ENCODE measurements at regions not wholly inside any gene's neighbourhood (a gene's known extent, or its start where the extent isn't known, plus 50 kb on each side); places are given as distances from the start of the nearest gene placed in this dataset.

DNA sequence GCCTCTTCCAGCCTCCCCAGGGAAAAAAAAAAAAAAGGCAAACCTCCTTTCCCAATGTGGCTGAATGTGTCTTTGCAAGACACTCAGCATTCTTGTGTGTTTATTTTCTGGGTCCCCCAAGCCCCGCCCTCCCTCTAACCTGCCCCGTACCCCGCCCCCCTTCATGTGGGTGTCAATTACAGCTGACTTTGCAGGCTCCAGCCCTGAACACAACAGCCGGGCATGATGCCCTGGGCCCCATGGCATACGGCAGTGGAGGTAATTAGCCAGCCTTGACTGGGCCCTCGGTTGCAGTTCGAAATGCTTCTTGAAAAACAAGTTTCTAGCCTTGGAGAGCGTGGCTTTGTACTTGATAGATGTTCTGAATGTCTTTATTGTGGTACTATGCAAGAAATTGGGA, 354.7 kb upstream of the RBFOX1 start:
- TF ChIP-seq EZH2 (IDR thresholded peaks at IDR 0.05; ENCODE audit: low read length): no peak
- Histone ChIP-seq H3K36me3 (ENCODE audit: control insufficient read depth in 2 of 2, extremely low read depth in 1 of 2, insufficient read depth in 2 of 2, low read length in 2 of 2) (no peaks in the 10 kb centered on the region), H3K4me1 (ENCODE audit: control insufficient read depth, extremely low read depth, insufficient read depth, low read length) (no peaks in the 10 kb centered on the region), H3K9ac (ENCODE audit: control insufficient read depth, extremely low read depth, insufficient read depth, low read length) (no peak overlapping the region), H3K4me3 (ENCODE audit: control insufficient read depth in 2 of 3, extremely low read depth in 1 of 3, insufficient read depth in 2 of 3, low read depth in 1 of 3, low read length in 3 of 3) (no peak overlapping the region), H3K27me3 (ENCODE audit: control insufficient read depth, extremely low read depth, insufficient read depth, low read length) (no peaks in the 10 kb centered on the region), H3K27ac (ENCODE audit: control insufficient read depth, insufficient read depth, low read length) (no peak overlapping the region), H3K79me2 (ENCODE audit: control insufficient read depth, insufficient read depth, low read length) (no peaks in the 10 kb centered on the region), H3K4me2 (ENCODE audit: control insufficient read depth, extremely low read depth, insufficient read depth, low read depth, low read length) (no peak overlapping the region), H3K9me3 (ENCODE audit: control insufficient read depth, low read depth, low read length) (peaks cover under 1% of the 10 kb centered on the region), H3K9me1 (ENCODE audit: control insufficient read depth, extremely low read depth, insufficient read depth, low read length) (no peaks in the 10 kb centered on the region), H2AFZ (ENCODE audit: control insufficient read depth, low read length) (no peak overlapping the region), H4K20me1 (ENCODE audit: control insufficient read depth, extremely low read depth, insufficient read depth, low read length) (no peaks in the 10 kb centered on the region)
- no peak for DNase-seq (ENCODE audit: low read depth, low spot score)
- no peak for FAIRE-seq
- dilution Hi-C loops (cut with MboI; ENCODE audit: extremely low pct_ligation_motif_present, low sequenced_read_pairs): no loop called here

DNA sequence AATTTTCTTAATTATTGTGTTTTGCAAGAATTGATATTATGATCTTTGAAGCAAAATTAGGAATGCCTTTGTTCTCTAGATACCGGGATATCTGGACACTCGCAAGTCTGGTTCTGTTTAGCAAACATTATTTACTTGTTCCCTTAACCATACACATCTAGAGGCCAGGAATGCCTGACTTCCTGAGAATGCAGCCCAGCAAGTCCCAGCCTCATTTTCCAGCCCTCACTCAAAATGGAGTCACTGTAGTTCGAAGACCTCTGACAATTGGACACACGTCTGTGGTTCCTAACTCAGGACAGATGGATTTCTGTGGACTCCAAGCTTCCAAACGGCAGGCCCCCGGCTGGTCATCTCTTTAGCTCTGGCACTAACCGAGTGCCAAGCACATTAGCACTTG, 355.4 kb upstream of the RBFOX1 start:
- no peak overlapping the region for H3K27ac ChIP-seq (ENCODE audit: control insufficient read depth, insufficient read depth, low read length)
- FAIRE-seq: no peak
- H2AFZ ChIP-seq (ENCODE audit: control insufficient read depth, low read length): no peak overlapping the region
- no peak for DNase-seq (ENCODE audit: low read depth, low spot score)
- H3K4me1 ChIP-seq (ENCODE audit: control insufficient read depth, extremely low read depth, insufficient read depth, low read length): no peaks in the 10 kb centered on the region
- H3K9me1 ChIP-seq (ENCODE audit: control insufficient read depth, extremely low read depth, insufficient read depth, low read length): no peaks in the 10 kb centered on the region
- no peak overlapping the region for H3K4me3 ChIP-seq (ENCODE audit: control insufficient read depth in 2 of 3, extremely low read depth in 1 of 3, insufficient read depth in 2 of 3, low read depth in 1 of 3, low read length in 3 of 3)
- no peaks in the 10 kb centered on the region for H3K79me2 ChIP-seq (ENCODE audit: control insufficient read depth, insufficient read depth, low read length)
- no peaks in the 10 kb centered on the region for H3K36me3 ChIP-seq (ENCODE audit: control insufficient read depth in 2 of 2, extremely low read depth in 1 of 2, insufficient read depth in 2 of 2, low read length in 2 of 2)
- H3K9me3 ChIP-seq (ENCODE audit: control insufficient read depth, low read depth, low read length): no peaks in the 10 kb centered on the region
- dilution Hi-C loops (cut with MboI; ENCODE audit: extremely low pct_ligation_motif_present, low sequenced_read_pairs): no loop called here
- H4K20me1 ChIP-seq (ENCODE audit: control insufficient read depth, extremely low read depth, insufficient read depth, low read length): no peaks in the 10 kb centered on the region
- H3K27me3 ChIP-seq (ENCODE audit: control insufficient read depth, extremely low read depth, insufficient read depth, low read length): no peaks in the 10 kb centered on the region
- H3K4me2 ChIP-seq (ENCODE audit: control insufficient read depth, extremely low read depth, insufficient read depth, low read depth, low read length): no peak overlapping the region
- no peak for TF ChIP-seq EZH2 (IDR thresholded peaks at IDR 0.05; ENCODE audit: low read length)
- TF ChIP-seq, protein P1, sequence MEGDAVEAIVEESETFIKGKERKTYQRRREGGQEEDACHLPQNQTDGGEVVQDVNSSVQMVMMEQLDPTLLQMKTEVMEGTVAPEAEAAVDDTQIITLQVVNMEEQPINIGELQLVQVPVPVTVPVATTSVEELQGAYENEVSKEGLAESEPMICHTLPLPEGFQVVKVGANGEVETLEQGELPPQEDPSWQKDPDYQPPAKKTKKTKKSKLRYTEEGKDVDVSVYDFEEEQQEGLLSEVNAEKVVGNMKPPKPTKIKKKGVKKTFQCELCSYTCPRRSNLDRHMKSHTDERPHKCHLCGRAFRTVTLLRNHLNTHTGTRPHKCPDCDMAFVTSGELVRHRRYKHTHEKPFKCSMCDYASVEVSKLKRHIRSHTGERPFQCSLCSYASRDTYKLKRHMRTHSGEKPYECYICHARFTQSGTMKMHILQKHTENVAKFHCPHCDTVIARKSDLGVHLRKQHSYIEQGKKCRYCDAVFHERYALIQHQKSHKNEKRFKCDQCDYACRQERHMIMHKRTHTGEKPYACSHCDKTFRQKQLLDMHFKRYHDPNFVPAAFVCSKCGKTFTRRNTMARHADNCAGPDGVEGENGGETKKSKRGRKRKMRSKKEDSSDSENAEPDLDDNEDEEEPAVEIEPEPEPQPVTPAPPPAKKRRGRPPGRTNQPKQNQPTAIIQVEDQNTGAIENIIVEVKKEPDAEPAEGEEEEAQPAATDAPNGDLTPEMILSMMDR (optimal IDR thresholded peaks at IDR 0.05 in 1 of 3, IDR thresholded peaks at IDR 0.05 in 1 of 3, conservative IDR thresholded peaks at IDR 0.05 in 1 of 3; ENCODE audit: extremely low read depth in 1 of 3, insufficient read depth in 2 of 3, low read length in 3 of 3): no peak
- H3K9ac ChIP-seq (ENCODE audit: control insufficient read depth, extremely low read depth, insufficient read depth, low read length): no peak overlapping the region

DNA sequence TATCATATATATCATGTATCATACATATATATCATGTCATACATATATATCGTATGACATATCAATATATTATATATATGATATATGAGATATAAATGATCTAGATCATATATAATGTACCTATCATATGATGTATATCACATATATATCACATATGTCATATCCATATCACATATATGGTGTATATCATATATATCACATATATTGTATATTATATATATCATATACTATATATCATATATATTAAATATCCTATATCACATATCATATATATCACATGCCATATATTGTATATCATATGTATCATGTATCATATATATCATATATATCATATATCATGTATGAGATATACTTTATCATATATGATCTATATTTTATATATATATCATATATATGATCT, 355.9 kb upstream of the RBFOX1 start:
- Histone ChIP-seq H3K9me1 (ENCODE audit: control insufficient read depth, extremely low read depth, insufficient read depth, low read length) (no peaks in the 10 kb centered on the region), H3K79me2 (ENCODE audit: control insufficient read depth, insufficient read depth, low read length) (no peaks in the 10 kb centered on the region), H3K27ac (ENCODE audit: control insufficient read depth, insufficient read depth, low read length) (no peak overlapping the region), H3K36me3 (ENCODE audit: control insufficient read depth in 2 of 2, extremely low read depth in 1 of 2, insufficient read depth in 2 of 2, low read length in 2 of 2) (no peaks in the 10 kb centered on the region), H4K20me1 (ENCODE audit: control insufficient read depth, extremely low read depth, insufficient read depth, low read length) (no peaks in the 10 kb centered on the region), H3K4me3 (ENCODE audit: control insufficient read depth in 2 of 3, extremely low read depth in 1 of 3, insufficient read depth in 2 of 3, low read depth in 1 of 3, low read length in 3 of 3) (no peak overlapping the region), H3K27me3 (ENCODE audit: control insufficient read depth, extremely low read depth, insufficient read depth, low read length) (no peaks in the 10 kb centered on the region), H2AFZ (ENCODE audit: control insufficient read depth, low read length) (no peak overlapping the region), H3K4me2 (ENCODE audit: control insufficient read depth, extremely low read depth, insufficient read depth, low read depth, low read length) (no peak overlapping the region), H3K9ac (ENCODE audit: control insufficient read depth, extremely low read depth, insufficient read depth, low read length) (no peak overlapping the region), H3K4me1 (ENCODE audit: control insufficient read depth, extremely low read depth, insufficient read depth, low read length) (no peaks in the 10 kb centered on the region), H3K9me3 (ENCODE audit: control insufficient read depth, low read depth, low read length) (no peaks in the 10 kb centered on the region)
- dilution Hi-C loops (cut with MboI; ENCODE audit: extremely low pct_ligation_motif_present, low sequenced_read_pairs): no loop called here
- FAIRE-seq (no peak), DNase-seq (ENCODE audit: low read depth, low spot score) (no peak)
- no peak for TF ChIP-seq EZH2 (IDR thresholded peaks at IDR 0.05; ENCODE audit: low read length)
- TF ChIP-seq, protein P1 (optimal IDR thresholded peaks at IDR 0.05 in 1 of 3, IDR thresholded peaks at IDR 0.05 in 1 of 3, conservative IDR thresholded peaks at IDR 0.05 in 1 of 3; ENCODE audit: extremely low read depth in 1 of 3, insufficient read depth in 2 of 3, low read length in 3 of 3): no peak

Data from keratinocyte (primary cell).